Colonic mucosa (tissue), 4 donors: ENCODE measurements at regions not wholly inside any gene's neighbourhood (a gene's known extent, or its start where the extent isn't known, plus 50 kb on each side); places are given as distances from the start of the nearest gene placed in this dataset.

Experiments used
- DNase-seq: peaks from one replicate; pipeline ENCODE4 v3.0.0-alpha.2; 2020
- H3K27ac ChIP-seq: fragments of 200-600 bp; one replicate; pipeline ENCODE4 v1.8.0; 2021
- H3K27me3 ChIP-seq: fragments of 200-600 bp; one replicate; pipeline ENCODE4 v1.8.0; 2021
- H3K36me3 ChIP-seq: fragments of 200-600 bp; one replicate; pipeline ENCODE4 v1.8.0; 2021
- H3K4me1 ChIP-seq: fragments of 200-600 bp; one replicate; pipeline ENCODE4 v1.8.0; 2021; ENCODE audit warnings: mild to moderate bottlenecking
- H3K4me3 ChIP-seq: fragments of 200-600 bp; one replicate; pipeline ENCODE4 v1.8.0; 2021
- H3K9ac ChIP-seq, 2 donors: one replicate each; pipeline ENCODE4 v1.7.0; 2013; ENCODE audit warnings: control low read depth in 2 of 2, low read depth in 2 of 2, low read length in 2 of 2
- H3K9me3 ChIP-seq: fragments of 200-600 bp; one replicate; pipeline ENCODE4 v1.8.0; 2021
- CTCF ChIP-seq: fragments of 200-600 bp; IDR thresholded peaks from one replicate; pipeline ENCODE4 v1.8.0; 2022; ENCODE audit warnings: antibody characterized with exemption, mild to moderate bottlenecking
- intact Hi-C: fragments of 100-400 bp; cut with DNase I; formaldehyde crosslinking; loops from one replicate; pipeline ENCODE4 v1.14.1; 2022
- donor health status: healthy.
- donor health status: DM: no; HTN: no; CAD: no.
- donor health status: DM: no; HTN: no; CAD: no.

GRCh38 chr12:38149395-38150073 lies 167.0 kb upstream of the ALG10B start:
- H3K9me3 ChIP-seq, result no peaks in the 10 kb centered on the region
- intact Hi-C loops, result no loop called here
- no peak overlapping the region for H3K27ac ChIP-seq
- TF ChIP-seq CTCF, result no peak
- H3K4me1 ChIP-seq, result no peaks in the 10 kb centered on the region
- no peak overlapping the region for H3K9ac ChIP-seq
- no peaks in the 10 kb centered on the region for H3K27me3 ChIP-seq
- H3K4me3 ChIP-seq, result no peak overlapping the region
- DNase-seq, result peak; percentile 9
- H3K36me3 ChIP-seq, result no peaks in the 10 kb centered on the region

- Histone ChIP-seq H3K27me3 (no peaks in the 10 kb centered on the region), H3K27ac (no peak overlapping the region), H3K9me3 (no peaks in the 10 kb centered on the region), H3K4me1 (no peaks in the 10 kb centered on the region), H3K9ac (no peak overlapping the region), H3K4me3 (no peak overlapping the region), H3K36me3 (no peaks in the 10 kb centered on the region)
- intact Hi-C loops, result no loop called here
- no peak for TF ChIP-seq CTCF
- DNase-seq, result peak; percentile 6
Measured at GRCh38 chr12:38151991-38152700, 164.4 kb upstream of the ALG10B start.

DNA sequence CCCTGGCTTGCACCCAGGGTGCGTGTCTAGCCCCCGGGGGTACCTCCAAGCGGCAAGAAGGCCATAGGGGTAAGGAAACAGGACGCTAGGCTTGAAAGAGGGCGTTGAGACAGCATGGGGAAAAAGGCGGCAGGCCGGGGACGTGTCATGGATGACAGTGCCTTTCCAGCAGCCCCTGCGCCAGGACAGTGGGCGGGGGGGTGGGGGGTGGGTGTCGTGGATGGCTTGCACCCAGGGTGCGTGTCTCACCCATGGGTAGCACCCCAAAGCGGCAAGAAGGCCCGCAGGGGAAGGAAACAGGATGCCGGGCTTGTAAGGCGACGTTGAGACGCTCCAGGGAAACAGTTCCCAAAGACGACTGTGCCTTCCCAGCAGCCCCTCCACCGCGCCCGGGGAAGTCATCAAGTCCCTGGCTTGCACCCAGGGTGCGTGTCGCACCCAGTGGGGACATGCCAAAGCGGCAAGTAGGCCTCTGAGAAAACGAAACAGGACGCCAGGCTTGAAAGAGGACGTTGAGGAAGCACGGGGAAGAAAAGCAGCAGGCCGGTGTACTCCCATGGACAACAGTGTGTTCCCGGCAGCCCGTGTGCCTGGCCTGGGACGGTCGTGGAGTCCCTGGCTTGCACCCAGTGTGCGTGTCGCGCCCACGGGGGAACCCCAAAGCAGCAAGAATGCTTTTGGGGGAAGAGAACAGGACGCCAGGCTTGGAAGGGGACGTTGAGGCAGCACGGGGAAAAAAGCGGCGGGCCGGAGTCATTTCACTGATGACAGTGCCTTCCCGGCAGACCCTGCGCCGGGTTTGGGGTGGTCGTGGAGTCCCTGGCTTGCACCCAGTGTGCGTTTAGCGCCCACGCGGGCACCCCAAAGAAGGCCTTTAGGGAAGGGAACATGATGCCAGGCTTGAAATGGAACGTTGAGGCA lies 163.5 kb upstream of the ALG10B start:
- H3K4me3 ChIP-seq, result no peak overlapping the region
- H3K4me1 ChIP-seq, result no peaks in the 10 kb centered on the region
- intact Hi-C loops, result no loop called here
- no peaks in the 10 kb centered on the region for H3K9me3 ChIP-seq
- no peak for TF ChIP-seq CTCF
- peak; percentile 12 for DNase-seq
- no peak overlapping the region for H3K9ac ChIP-seq
- no peak overlapping the region for H3K27ac ChIP-seq
- H3K36me3 ChIP-seq, result no peaks in the 10 kb centered on the region
- H3K27me3 ChIP-seq, result no peaks in the 10 kb centered on the region

GRCh38 chr12:38153737-38154061 lies 162.9 kb upstream of the ALG10B start:
- H3K9ac ChIP-seq, result no peak overlapping the region
- H3K9me3 ChIP-seq, result no peaks in the 10 kb centered on the region
- H3K4me1 ChIP-seq, result no peaks in the 10 kb centered on the region
- no peaks in the 10 kb centered on the region for H3K27me3 ChIP-seq
- DNase-seq, result no peak
- H3K27ac ChIP-seq, result no peak overlapping the region
- TF ChIP-seq CTCF, result no peak
- no peak overlapping the region for H3K4me3 ChIP-seq
- intact Hi-C loops, result no loop called here
- no peaks in the 10 kb centered on the region for H3K36me3 ChIP-seq

DNA sequence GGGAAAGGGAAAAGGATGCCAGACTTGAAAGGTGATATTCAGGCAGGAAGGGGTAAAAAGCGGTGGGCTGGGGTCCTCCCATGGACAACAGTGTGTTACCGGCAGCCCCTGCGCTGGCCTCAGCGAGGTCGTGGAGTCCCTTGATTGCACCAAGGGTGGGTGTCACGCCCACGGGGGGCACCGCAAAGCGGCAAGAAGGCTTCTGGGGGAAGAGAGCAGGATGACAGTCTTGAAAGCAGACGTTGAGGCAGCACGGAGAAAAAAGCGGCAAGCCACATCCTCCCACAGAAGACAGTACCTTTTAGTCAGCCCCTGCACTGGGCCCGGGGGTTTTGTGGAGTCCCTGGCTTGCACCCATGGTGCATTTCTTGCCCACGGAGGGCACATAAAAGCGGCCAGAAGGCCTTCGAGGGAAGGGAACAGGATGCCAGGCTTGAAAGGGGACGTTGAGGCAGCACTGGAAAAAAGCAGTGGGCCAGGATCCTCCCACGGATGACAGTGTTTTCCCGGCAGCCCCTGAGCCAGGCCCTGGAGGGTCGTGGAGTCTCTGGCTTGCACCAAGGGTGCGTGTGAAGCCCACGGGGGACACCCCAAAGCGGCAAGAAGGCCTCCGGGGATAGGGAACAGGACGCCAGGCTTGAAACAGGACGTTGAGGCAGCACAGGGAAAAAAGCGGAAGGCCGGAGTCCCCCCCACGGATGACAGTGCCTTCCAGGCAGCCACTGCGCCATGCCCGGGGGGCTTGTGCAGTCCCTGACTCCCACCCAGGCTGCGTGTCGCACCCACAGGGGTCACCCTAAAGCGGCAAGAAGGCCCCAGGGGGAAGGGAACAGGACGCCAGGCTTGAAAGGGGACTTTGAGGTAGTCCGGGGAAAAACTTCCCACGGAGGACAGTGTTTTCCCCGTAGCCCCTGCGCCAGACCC lies 162.2 kb upstream of the ALG10B start:
- H3K9ac ChIP-seq, result no peak overlapping the region
- no peak overlapping the region for H3K4me3 ChIP-seq
- H3K9me3 ChIP-seq, result no peaks in the 10 kb centered on the region
- H3K4me1 ChIP-seq, result no peaks in the 10 kb centered on the region
- TF ChIP-seq CTCF, result no peak
- H3K36me3 ChIP-seq, result no peaks in the 10 kb centered on the region
- intact Hi-C loops, result no loop called here
- no peak overlapping the region for H3K27ac ChIP-seq
- H3K27me3 ChIP-seq, result no peaks in the 10 kb centered on the region
- DNase-seq, result no peak
